ENCODE measurements at regions not wholly inside any gene's neighbourhood (a gene's known extent, or its start where the extent isn't known, plus 50 kb on each side); places are given as distances from the start of the nearest gene placed in this dataset.

DNA sequence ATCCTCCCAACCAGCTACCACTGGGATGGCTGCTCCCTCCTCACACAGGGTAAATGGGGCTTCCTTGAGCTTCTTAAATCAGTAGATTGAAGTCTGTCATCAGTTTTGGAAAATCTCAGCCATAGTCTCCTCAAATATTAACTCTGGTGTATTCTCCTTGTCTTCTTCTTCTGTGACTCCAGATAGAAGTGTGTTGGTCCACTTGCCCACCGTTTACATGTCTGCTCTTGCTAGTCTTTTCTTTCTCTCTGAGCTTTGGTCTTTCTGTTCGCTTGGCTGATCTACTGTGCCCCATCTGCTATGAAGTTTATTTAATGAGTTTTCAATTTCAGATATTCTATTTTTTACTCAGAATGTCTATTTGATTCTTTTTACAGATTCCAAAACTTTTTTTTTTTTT, 281.7 kb upstream of the HDAC4 start:
- no peak for DNase-seq

DNA sequence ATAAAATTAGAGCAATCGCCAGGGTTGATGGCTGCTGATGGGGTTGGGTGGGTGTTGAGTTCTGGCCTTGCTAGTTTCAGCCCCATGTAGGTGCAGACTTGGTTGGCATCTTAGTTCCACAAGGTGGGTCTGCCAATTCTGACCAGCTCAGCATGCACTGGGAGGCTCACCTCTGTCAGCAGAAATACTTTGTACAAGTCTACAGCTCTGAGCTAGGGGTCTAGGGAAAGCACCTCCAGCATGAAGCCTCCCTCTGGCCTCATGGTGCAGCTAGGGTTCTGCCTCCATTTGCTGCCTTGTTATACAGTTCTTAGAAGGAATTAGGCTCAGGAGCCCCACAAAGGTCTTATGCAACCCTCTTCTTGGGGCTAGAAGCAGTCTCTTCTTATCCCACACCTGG, 278.9 kb upstream of the HDAC4 start:
- DNase-seq = no peak

DNA sequence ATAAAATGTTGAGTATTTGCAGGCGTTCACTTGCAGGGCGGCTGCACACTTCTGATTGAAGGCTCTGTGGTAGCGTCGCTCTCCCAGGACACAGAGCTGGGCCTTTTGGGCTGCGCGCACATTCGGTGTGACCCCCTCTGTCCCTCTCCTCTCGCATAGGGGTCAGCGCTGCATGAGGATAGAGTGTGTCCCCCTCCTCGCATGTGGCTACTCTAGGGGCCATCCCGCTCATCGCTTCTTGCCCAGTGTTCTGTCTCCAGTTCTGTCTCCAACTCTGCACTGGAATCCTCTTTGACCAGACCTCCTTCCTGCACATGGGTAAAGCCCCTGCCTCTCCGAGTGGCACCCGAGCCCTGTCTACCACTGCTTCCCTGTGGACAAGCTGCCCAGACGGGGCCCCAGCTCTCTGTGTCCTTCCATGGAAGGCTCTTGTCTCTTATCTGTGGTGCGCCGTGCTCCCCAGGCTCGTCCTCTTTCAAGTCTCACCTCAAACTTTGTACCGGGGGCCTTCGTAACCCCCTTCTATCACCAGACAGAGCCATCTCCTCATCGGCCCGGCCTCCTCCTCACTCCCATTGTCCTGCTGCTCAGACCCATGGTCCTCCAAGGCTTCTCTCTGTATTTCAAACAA, 278.0 kb upstream of the HDAC4 start:
- DNase-seq = no peak

DNA sequence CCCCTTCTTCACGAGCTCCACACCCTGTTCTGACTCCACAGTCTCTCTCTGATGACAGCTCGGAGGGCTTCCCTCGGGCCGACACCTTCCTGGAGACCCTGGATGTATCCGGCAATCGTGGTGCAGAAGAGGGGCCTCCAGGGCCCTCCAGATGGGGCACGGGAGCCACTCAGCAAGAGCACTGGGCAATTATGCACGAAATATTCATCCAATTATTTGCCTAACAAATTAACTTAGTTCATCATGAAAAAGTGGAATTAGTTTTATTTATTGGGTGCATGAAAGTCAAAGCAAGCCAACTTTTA, 277.3 kb upstream of the HDAC4 start:
- no peak for DNase-seq

DNA sequence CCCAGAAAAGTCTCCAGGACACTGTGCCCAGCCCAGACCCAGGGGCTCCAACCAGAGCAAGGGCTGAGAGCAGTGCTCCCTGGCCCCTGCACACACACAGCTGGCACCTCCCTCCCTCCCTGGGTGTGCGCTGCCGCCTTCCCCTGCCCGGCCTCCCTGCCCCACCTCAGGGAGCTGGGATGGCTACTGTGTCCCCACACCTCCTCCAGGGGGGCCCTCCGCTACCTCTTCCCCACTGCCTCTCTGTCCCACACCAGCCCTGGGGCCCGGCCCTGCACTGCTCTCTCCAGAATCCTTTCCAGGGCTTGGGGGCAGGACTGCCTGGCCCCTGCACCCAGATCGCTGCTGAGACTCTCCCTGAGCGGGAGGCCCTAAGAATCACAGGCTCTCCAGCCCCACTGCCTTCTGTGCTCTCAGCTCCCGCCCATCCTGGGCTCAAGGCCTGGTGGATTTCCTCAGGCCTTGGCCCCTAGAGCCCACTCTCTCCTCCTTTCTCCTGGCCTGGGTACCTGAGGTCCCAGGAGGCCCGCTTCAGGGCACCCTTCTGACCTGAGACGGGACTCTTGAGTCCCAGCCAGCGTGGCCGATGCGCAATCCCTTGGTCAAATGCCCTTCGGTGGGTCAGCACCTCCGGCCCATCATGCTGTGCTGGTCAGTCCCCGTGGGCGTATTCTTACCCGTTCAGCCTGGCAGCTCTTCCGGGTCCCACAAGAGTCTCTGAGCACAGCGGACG, 276.8 kb upstream of the HDAC4 start:
- DNase-seq = no peak

DNA sequence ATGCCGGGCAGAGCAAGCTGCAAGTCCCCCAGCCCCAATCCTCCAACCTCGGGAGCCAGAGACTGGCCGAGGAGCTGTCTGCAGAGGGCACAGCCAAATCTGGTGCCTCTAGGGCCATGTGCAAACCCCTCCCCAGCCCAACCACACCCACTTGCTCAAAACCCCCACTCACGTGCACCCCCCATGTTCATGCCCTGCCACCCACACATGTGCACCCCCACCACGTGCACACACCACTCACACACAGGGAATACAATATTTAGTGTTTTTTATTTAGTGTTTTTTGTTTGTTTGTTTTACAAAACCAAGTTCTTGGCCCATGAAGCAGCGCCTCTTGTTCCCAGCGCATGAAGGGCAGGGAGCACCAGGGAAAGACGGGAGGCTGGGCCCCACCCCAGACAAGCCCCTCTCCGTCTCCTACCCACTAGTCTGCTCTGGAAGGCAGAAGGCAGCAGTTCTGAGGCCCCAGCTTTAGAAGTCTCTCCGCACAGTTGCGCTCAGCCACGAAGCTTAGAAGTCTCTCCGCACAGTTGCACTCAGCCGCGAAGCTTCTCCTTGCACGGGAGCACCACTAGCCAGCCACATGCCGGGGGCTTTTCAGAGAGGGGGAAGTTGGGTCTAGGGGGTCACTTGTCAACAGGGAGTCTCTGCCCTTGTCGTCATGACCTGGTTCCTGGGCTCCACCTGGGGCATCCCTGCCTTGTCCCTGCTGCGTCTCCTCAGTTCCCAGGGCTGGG, 276.1 kb upstream of the HDAC4 start:
- DNase-seq = no peak

DNA sequence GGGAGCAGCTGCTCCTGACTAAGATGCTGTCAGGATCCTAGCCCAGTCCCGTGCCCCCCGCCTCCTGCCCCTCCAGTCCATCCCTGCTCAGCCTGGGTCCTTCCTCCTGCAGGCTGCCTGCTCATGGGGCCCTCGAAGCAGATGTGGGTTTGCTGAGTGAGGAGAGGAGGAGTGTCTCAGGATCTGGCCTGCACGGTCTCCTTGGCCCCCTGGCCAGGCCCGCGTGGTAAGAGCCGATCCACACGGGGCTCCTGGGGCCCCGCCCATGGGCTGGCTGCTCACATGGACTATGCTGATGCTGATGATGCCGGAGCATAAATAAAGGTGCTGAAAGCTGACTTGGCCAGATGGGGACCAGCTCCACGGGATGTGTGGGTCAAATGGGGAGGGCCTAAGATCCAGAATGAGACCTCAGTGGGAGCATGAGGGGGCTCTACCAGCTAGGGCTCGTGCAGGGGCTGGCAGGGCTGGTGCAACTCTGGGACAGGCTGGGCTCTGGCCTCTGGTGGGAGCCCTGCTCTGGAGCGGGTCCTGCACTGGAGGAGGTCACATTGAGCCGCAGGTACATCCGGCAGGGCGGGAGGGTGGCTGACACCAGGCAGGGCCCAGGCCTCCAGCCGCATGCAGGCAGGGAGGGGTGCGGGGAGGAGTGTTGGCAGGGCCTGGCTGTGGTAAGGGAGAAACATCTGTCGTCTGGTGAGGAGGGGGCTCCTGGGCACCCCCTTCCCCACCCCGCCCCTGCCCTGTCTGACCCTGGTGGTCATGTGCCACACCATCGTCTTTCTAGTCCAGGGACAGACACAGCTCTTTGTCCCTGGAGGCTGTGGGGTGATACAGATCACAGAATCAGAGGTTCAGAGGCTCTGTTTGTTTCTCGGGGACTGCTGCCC, 275.3 kb upstream of the HDAC4 start:
- no peak for DNase-seq

DNA sequence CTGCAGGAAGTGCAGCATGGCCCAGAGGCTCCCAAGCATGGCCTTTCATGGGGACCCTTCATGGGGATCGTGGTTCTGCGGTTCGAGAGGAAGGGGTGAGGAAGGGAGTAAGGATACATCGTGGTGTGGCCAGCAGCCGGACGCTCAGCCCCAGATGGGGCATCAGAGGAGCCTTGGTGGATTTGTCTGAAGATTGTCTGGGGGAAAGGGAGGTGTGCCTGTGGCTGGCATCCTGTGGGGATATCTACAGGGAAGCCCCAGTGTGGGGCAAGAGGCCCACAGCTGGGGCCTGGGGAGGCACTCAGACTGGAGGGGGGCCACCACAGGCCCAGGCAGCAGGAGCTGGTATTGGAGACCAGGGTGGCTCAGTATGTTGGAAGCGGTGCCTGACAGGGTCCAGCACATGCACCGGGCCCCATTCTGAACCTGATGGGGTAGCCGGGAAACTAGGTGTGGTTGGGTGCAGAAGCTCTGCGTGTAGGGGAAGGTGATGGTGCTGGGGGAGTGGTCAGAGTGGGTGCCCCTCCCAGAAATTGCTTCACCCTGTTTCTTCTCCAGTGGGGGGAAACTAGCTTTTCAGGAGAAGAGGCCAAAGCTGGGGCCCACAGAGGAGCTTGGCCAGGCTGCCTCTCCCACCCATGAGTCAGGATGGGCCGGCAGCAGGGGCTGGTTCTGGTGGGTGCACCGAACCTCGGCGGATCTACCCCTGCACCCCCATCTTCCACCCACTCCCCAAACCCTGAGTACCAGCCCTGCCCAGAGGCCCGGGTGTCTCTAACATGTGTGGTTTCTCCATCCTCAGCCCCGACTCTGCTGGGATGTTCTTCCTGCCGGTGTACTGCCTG, 274.4 kb upstream of the HDAC4 start:
- no peak for DNase-seq

DNA sequence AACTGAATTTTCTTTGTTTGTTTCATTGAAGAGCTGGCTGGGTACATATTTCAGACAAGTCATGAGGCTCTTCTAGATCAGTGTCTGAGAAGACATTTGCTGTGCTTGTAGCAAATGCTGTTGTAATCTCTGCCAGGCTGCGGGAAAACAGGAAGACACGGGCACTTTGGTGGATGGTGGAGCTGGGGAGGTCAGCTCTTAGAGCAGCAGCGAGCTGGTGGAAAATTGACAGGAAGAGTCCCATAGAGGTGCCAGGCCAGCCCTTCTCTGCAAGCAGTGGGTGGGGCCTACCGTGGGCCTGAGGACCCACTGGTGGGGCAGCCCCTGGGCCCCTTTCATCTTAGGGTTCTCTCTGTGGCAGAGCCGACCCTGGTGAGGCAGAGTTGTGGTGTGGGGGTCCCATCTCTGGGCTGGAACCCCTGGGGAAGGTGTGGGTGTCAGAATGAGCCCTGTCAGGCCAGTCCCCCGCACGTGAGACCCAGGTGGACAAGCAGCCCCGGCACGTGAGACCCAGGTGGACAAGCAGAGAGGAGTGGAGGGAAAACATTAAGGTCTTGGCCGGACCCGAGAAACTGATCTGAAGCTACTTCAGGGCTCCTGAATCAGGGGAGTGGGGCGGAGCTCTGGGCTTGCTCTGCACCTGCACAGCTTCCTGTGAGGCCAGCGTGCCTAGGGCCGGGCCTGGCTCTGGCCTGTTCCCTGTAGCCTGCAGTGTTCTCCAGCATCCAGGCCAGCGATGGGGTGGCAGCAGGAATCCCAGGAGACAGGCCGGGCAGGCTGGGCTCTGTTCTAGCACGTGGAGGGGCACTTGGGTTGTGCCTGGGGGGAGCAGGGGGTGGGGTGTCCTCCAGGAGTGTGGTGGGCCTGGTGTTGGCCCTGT, 273.5 kb upstream of the HDAC4 start:
- DNase-seq = no peak

DNA sequence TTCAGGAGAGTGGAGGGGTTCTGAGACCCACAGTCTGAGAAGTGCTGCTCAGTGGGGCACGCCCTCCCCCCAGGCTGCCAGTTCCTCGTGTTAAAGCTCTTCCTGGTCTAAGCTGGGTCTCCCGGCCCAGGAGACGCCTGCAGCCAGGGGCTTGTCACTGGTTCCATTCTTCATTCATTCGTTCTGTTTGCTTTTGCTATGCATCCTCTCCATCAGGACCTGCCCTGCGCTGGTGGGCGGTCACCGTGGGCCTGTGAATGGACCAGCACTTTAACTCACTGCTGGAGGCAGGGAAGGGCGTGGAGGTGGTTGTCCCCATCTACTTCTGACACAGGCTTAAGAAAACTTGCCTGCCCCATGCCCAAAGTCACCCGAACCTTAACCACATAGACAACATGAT, 272.8 kb upstream of the HDAC4 start:
- DNase-seq = no peak

DNA sequence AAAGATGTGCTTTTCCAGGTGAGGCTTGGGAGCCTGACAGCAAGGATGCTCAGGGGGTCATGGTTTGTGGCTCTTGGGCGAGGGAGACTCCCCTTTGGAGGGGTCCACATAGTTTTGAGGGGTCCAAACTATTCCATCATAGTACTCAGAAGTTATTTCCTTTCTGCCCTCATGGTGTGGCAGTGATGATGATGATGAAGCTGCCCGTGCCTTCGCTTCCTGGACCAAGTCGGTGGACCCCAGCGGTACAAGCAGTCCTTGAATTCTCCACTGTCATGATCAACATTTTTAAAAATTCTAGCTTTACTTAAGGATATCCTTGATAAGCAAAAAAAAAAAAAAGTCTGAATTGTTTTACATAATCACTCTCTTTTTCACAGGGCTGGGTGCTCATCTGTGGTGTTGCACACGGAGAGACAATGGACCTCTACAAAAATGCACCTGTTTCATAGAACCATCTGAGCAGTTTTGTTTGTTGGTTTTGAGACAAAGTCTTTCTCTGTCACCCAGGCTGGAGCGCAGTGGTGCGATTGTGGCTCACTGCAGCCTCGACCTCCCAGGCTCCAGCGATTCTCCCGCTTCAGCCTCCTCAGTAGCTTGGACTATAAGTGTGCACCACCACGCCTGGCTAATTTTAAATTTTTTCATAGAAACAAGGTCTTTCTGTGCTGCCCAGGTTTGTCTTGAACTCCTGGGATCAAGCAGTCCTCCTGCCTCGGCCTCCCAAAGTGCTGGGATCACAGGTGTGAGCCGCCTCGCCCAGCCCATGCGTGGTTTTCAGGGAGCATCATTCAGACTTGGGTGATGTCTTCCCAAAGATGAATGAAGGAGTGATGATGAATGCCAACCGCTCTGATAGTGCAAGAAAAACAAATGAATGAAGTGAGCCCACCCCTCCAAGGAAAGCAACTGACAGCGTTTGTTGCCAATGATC, 271.4 kb upstream of the HDAC4 start:
- no peak for DNase-seq

DNA sequence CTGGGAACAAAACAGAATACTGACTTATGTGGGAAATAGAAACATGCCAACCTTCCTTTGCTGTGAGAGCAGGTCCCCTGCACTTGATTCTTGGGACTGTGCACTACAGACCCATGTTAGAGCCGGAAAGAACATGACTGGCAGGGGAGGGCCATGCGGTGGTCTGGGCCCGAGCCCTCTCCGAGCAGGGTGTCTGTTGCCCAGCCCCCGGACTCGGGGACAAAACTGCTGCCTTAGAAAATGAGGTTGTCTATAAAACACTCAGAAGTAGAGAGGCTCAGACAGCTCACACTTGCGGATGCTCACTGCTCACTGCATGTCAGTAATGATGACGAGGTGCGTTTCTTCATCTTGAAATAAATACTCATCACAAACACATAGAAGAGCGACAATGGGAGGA, 270.7 kb upstream of the HDAC4 start:
- DNase-seq = no peak

DNA sequence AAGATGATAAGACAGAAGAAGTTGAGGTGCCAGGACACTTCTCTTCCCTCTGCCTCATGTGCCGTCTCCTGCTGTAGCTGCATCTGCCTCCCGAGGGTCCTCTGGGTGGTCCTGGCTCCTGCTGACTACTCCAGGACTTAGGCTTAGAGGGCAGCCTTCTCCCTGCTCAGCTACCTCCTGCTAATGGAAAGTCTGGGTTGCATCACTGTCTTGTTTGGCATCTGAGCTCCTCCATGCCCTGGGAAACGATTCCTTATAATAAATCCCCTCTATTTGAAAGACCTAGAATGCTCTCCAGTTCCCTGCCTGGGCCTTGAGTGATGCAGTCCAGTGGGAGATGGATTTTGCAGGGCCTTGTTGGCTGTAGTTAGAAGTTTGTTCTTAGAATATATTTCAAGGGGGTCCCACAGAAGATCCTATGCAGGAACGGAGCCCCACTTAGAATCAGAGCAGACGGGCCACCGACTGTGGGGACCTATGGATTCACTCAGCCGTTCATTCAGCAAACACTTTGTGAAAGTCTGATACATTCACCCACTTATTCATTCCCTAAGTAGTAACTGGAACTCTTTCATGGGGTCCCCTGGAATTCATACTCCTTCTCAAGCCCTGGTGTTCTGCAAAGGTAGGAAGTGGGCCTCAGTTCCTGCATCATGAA, 269.8 kb upstream of the HDAC4 start:
- DNase-seq = no peak

DNA sequence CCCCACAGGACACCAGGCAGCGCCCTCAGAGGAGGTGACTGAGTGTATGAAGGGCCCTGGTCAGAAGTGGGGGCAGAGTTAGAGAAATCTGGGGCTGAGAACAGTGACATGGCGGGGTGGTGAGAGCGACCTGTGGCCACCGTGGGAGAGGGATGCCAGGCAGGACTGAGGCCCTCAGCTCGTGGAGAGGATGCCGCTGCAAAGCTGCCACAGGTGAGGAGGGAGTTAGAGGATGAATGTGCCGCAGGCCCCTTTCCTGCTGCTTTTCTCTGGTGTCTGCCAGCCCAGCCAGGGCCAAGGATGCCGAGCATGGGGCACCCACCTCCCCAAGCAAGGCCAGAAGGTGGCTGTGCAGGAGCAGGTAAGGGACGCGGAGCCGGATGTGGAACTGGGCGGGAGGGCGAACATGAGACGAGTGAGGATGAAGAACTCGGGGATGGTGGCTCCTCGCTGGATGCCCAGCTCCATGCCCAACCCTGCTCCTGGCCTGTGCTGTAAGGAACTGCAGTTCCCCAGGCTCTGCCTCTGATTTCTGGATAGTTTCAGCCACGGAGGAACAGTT, 269.2 kb upstream of the HDAC4 start:
- DNase-seq = no peak

DNA sequence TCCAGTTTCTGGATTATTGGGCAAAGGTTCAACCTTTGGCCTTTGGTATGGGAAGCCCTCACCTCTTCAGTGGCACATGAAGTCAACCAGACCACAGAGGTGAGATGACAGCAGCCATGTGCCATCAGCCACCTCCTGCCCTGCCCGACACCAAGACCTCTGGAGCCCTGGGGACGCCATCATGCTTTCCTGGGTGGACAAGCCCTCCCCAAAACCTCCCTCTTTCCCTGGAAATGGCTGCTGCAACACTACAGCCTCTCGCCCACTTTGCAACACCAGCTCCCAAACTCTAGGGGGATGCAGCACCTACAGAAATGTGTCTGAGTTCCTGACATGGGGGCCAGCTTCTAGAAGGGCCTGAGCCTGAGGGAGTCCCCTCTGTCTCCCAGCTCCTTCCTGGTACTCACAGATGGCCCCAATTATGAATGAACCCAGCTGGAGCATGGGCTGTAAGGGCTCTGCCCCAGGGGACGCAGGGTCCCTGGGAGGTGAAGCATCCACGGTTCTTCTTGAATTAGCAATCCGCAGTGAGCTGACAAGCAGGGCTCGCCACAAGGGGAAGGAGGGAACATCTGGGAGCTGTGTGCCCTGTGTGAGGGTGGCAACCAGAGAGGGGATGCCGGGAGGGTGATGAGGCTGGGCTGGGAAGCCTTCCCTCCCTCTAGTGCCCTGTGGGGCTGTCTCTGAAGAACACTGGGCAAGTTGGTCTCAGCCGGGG, 268.5 kb upstream of the HDAC4 start:
- DNase-seq = no peak

DNA sequence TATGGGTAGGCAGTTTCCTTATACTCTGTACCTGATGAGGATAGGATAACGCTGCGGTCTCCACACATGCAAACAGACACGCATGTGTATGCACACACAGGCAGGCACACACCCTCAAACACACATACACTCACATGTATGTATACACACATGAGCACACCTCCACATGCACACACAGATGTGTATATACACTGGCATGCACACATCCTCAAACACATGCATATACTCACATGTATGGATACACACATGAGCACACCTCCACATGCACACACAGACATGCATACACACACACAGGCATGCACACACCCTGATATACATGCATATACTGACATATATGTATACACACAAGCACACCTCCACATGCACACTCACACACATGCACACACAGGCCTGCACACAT, 267.8 kb upstream of the HDAC4 start:
- no peak for DNase-seq

DNA sequence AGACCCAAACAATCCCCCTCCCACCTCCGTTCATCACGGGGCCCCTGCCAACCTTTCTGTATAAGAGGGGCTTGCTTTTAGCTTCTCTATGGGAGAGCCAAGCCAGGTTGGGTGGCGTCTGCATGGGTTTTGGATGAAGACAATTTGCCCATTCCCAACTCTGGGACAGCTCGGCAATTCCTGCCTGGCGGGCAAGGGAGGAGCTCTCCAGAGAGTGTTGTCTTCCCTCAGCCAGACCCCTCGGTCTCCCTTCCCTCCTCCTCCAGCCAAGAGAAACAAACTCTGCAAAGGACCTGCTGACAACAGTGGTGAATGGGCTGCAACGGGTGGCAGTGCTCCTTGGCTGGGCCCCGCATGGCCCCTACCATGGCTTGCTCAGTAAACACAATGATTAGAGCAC, 267.2 kb upstream of the HDAC4 start:
- no peak for DNase-seq

DNA sequence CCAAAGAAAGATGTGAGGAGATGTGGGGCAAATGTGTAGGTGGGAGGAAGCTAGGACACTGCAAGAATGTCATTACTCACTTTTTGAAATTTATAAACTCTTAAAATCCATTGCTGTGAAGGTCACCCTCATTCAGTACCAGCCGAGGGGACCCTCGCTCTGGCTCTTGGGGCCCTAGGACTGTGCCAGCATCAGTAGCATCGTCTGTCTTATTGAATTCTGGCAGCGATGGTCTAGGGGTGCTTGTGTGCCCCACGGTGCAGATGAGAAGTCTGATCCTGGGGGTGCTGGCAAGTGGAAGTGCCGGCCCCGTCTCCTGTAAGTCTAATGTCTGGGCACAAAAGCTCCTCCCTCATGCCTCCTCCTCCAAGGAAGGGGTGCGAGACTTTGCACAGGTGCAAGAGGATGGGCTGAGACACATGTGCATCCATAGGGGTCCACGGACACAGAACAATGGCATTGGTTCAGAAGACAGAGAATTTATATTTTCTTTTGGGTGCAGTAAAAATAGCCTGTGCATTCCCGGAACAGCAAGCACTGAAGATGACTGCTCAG, 266.7 kb upstream of the HDAC4 start:
- no peak for DNase-seq
